Ovary (tissue), 3 donors: ENCODE measurements at regions not wholly inside any gene's neighbourhood (a gene's known extent, or its start where the extent isn't known, plus 50 kb on each side); places are given as distances from the start of the nearest gene placed in this dataset.

Experiments used
- CTCF ChIP-seq, 3 donors: fragments of 450-650 bp in 2 of 3; fragments of 200-600 bp in 1 of 3; IDR thresholded peaks; one replicate each; pipeline versions ENCODE4 v1.5.1 to v1.8.0; 2016 to 2022; ENCODE audit warnings: antibody characterized with exemption in 3 of 3, mild to moderate bottlenecking in 1 of 3
- POLR2A ChIP-seq: fragments of 450-650 bp; IDR thresholded peaks from one replicate; pipeline ENCODE4 v1.6.1; 2017; ENCODE audit warnings: antibody characterized with exemption, mild to moderate bottlenecking, moderate library complexity
- donor health status: DM: no; HTN: no; CAD: no.

GRCh38 chr12:60209933-60210332 lies 614.1 kb downstream of the SLC16A7 start:
- no peak for TF ChIP-seq CTCF (IDR thresholded peaks at IDR 0.05)
- no peak for TF ChIP-seq POLR2A
